Brain microvascular endothelial cell (primary cell): ENCODE measurements at regions not wholly inside any gene's neighbourhood (a gene's known extent, or its start where the extent isn't known, plus 50 kb on each side); places are given as distances from the start of the nearest gene placed in this dataset.
"Not testable (repeated sequence)": the region's sequence is repeated elsewhere in the genome, so short reads cannot be mapped to it uniquely, and the experiment has no call there.

ENCODE experiments used
- DNase-seq: peaks from one replicate; pipeline ENCODE4 v3.0.0-alpha.2; 2020
- H3K27ac ChIP-seq: fragments of 250-450 bp; sonication (Bioruptor Pico); 2 replicates; pipeline ENCODE4 v1.5.1; 2020; ENCODE audit warnings: mild to moderate bottlenecking, moderate library complexity
- H3K27me3 ChIP-seq: fragments of 250-450 bp; sonication (Bioruptor Pico); replicated peaks from 2 replicates; pipeline ENCODE4 v1.5.1; 2020; ENCODE audit warnings: mild to moderate bottlenecking
- H3K36me3 ChIP-seq: fragments of 250-450 bp; sonication (Bioruptor Pico); replicated peaks from 2 replicates; pipeline ENCODE4 v1.5.1; 2020; ENCODE audit warnings: mild to moderate bottlenecking
- H3K4me3 ChIP-seq: 2 replicates; pipeline ENCODE4 v1.5.1; 2011; ENCODE audit warnings: low read depth, mild to moderate bottlenecking, control low read depth, low read length, moderate library complexity
- CTCF ChIP-seq: IDR thresholded peaks from 2 replicates; pipeline ENCODE4 v1.5.1; 2011; ENCODE audit warnings: low read depth, mild to moderate bottlenecking, moderate library complexity, low read length, control low read depth, inconsistent platforms; ENCODE audit errors: missing control alignments
- in situ Hi-C: cut with HindIII; loops from 2 replicates; pipeline ENCODE4 v1.10.0; 2017; ENCODE audit warnings: low sequenced_read_pairs, low pct_ligation_motif_present

- Histone ChIP-seq H3K27me3 (no peaks in the 10 kb centered on the region), H3K4me3 (no peak overlapping the region), H3K36me3 (no peaks in the 10 kb centered on the region), H3K27ac (no peak overlapping the region)
- in situ Hi-C loops, result no loop called here
- DNase-seq, result no peak
- TF ChIP-seq CTCF, result no peak
These were observed 131.8 kb upstream of the PALS2 start for GRCh38 chr7:24441314-24442027.

GRCh38 chr7:24442170-24442777 is 131.0 kb upstream of the PALS2 start:
- DNase-seq, result no peak
- H3K27ac ChIP-seq, result no peak overlapping the region
- H3K27me3 ChIP-seq, result no peaks in the 10 kb centered on the region
- in situ Hi-C loops, result no loop called here
- no peaks in the 10 kb centered on the region for H3K36me3 ChIP-seq
- H3K4me3 ChIP-seq, result no peak overlapping the region
- no peak for TF ChIP-seq CTCF

GRCh38 chr7:24444666-24445440 is 128.4 kb upstream of the PALS2 start:
- H3K27ac ChIP-seq, result no peak overlapping the region
- no peak for DNase-seq
- no peaks in the 10 kb centered on the region for H3K36me3 ChIP-seq
- H3K27me3 ChIP-seq, result no peaks in the 10 kb centered on the region
- no peak for TF ChIP-seq CTCF
- no peak overlapping the region for H3K4me3 ChIP-seq
- in situ Hi-C loops, result no loop called here

GRCh38 chr7:24448038-24448437 is 125.2 kb upstream of the PALS2 start:
- no peak overlapping the region for H3K4me3 ChIP-seq
- no peak for DNase-seq
- no peak for TF ChIP-seq CTCF
- no peaks in the 10 kb centered on the region for H3K36me3 ChIP-seq
- in situ Hi-C loops, result no loop called here
- H3K27ac ChIP-seq, result no peak overlapping the region
- H3K27me3 ChIP-seq, result no peaks in the 10 kb centered on the region

- DNase-seq, H3K4me3 ChIP-seq, H3K36me3 ChIP-seq, in situ Hi-C loops, H3K27ac ChIP-seq, H3K27me3 ChIP-seq: not testable (repeated sequence)
These were observed 123.8 kb upstream of the PALS2 start for GRCh38 chr7:24449416-24449815.

GRCh38 chr7:24455813-24456525 is 117.3 kb upstream of the PALS2 start:
- no peak overlapping the region for H3K27ac ChIP-seq
- H3K27me3 ChIP-seq, result no peaks in the 10 kb centered on the region
- DNase-seq, result no peak
- in situ Hi-C loops, result no loop called here
- H3K36me3 ChIP-seq, result no peaks in the 10 kb centered on the region
- no peak for TF ChIP-seq CTCF
- H3K4me3 ChIP-seq, result no peak overlapping the region
